Heart left ventricle (tissue), 13 donors: ENCODE measurements at regions not wholly inside any gene's neighbourhood (a gene's known extent, or its start where the extent isn't known, plus 50 kb on each side); places are given as distances from the start of the nearest gene placed in this dataset.

Experiments
- POLR2A ChIP-seq, 2 donors: fragments of 450-650 bp; IDR thresholded peaks; one replicate each; pipeline ENCODE4 v1.6.1; 2017; ENCODE audit warnings: antibody characterized with exemption in 2 of 2, mild to moderate bottlenecking in 2 of 2, moderate library complexity in 2 of 2
- TF ChIP-seq, protein P1 (sequence below), 12 donors: fragments of 200-600 bp; sonication (generic) in 4 of 12; IDR thresholded peaks; one replicate each; pipeline versions ENCODE4 v1.5.0 to v1.8.0; 2018 to 2022; ENCODE audit warnings: antibody characterized with exemption in 12 of 12, mild to moderate bottlenecking in 5 of 12
- donor health status: ischemic (EF 13 %, LVEDD 7.1; RV severe dilation, severe dysfunction).
- donor health status: DM: no; HTN: yes; CAD: no.
- donor health status: DM: no; HTN: no; CAD: no.
- donor health status: ischemic (EF 25% LVEDD 6.9; RV normal size, moderate dysfunction).
- donor health status: ischemic (EF 25% LVEDD 5.7; RV mildly dilated, moderate dysfunction).
- donor health status: ischemic (EF 35%, LVEDD 5.7; RV mildly dilated, moderate dysfunction).
- donor health status: nonischemic (EF 11% LVEDD 7.7; RV severe dilation, severe dysfunction).
- donor health status: DM: yes; HTN: yes; CAD: no.
- donor health status: PGD.
- donor health status: ischemic (EF 29% LVEDD 5.4; RV normal size, mild dysfunction).
- donor health status: nonischemic (EF 23%, LVEDD 6.1; RV moderate dilation, normal function).

DNA sequence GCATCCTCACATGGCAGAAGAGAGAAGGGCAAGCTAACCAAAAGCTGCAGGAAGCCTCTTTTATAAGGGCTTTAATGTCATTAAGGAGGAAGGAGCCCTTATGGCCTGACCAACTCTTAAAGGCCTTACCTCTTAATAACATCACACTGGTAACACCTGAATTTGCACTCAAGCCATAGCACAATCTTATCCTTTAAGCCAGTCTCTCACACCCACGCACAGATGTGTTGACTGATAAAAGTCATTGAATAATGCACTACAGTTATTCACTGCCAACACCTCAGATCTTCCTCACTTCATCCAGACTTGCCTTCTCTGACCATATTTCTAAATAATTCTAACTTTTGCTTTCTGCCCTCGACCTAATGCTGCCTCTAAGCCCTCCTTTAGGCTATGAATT lies 516.8 kb downstream of the ADCYAP1 start:
- TF ChIP-seq, protein P1, sequence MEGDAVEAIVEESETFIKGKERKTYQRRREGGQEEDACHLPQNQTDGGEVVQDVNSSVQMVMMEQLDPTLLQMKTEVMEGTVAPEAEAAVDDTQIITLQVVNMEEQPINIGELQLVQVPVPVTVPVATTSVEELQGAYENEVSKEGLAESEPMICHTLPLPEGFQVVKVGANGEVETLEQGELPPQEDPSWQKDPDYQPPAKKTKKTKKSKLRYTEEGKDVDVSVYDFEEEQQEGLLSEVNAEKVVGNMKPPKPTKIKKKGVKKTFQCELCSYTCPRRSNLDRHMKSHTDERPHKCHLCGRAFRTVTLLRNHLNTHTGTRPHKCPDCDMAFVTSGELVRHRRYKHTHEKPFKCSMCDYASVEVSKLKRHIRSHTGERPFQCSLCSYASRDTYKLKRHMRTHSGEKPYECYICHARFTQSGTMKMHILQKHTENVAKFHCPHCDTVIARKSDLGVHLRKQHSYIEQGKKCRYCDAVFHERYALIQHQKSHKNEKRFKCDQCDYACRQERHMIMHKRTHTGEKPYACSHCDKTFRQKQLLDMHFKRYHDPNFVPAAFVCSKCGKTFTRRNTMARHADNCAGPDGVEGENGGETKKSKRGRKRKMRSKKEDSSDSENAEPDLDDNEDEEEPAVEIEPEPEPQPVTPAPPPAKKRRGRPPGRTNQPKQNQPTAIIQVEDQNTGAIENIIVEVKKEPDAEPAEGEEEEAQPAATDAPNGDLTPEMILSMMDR (IDR thresholded peaks at IDR 0.05) = no peak
- TF ChIP-seq POLR2A (IDR thresholded peaks at IDR 0.05) = no peak
